Tibial artery (tissue), 4 donors: ENCODE measurements at regions not wholly inside any gene's neighbourhood (a gene's known extent, or its start where the extent isn't known, plus 50 kb on each side); places are given as distances from the start of the nearest gene placed in this dataset.

Source experiments
- DNase-seq, 2 donors: peaks; one replicate each; pipeline ENCODE4 v3.0.0-alpha.2; 2019
- H3K27ac ChIP-seq, 2 donors: fragments of 200-600 bp; sonication (generic) in 1 of 2; 1 replicate in 1 of 2; 2 replicates in 1 of 2; pipeline ENCODE4 v1.5.1; 2018 to 2019; ENCODE audit warnings: mild to moderate bottlenecking in 1 of 2
- H3K27me3 ChIP-seq, 2 donors: fragments of 200-600 bp; sonication (generic) in 1 of 2; one replicate each; pipeline versions ENCODE4 v1.5.1 to v1.6.0; 2016 to 2019
- H3K36me3 ChIP-seq, 3 donors: fragments of 200-600 bp; sonication (generic) in 2 of 3; one replicate each; pipeline ENCODE4 v1.5.1; 2016 to 2019; ENCODE audit warnings: mild to moderate bottlenecking in 2 of 3
- H3K4me1 ChIP-seq, 4 donors: fragments of 200-600 bp; sonication (generic) in 2 of 4; 1 replicate in 3 of 4; 2 replicates in 1 of 4; pipeline ENCODE4 v1.5.1; 2016 to 2019
- H3K4me3 ChIP-seq, 2 donors: fragments of 200-600 bp; sonication (generic) in 1 of 2; 1 replicate in 1 of 2; 2 replicates in 1 of 2; pipeline ENCODE4 v1.5.1; 2018 to 2019; ENCODE audit warnings: mild to moderate bottlenecking in 2 of 2
- H3K9me3 ChIP-seq, 3 donors: fragments of 200-600 bp; sonication (generic) in 1 of 3; one replicate each; pipeline ENCODE4 v1.5.1; 2016 to 2019
- CTCF ChIP-seq, 2 experiments: fragments of 200-600 bp in 1 of 2; fragments of 450-650 bp in 1 of 2; IDR thresholded peaks; one replicate each; pipeline ENCODE4 v1.5.1; 2017 to 2019; ENCODE audit warnings: antibody characterized with exemption in 2 of 2, mild to moderate bottlenecking in 1 of 2, moderate library complexity in 1 of 2
- intact Hi-C: fragments of 100-400 bp; cut with DNase I; formaldehyde crosslinking; loops from one replicate; pipeline ENCODE4 v1.15.0; 2023; ENCODE audit warnings: low total_unique reads

GRCh38 chr10:36349445-36350078 lies 707.5 kb upstream of the FZD8 start:
- no peak for TF ChIP-seq CTCF (IDR thresholded peaks at IDR 0.05)
- Histone ChIP-seq H3K9me3 (no peaks in the 10 kb centered on the region), H3K4me3 (no peak overlapping the region), H3K27me3 (no peaks in the 10 kb centered on the region), H3K36me3 (no peaks in the 10 kb centered on the region), H3K4me1 (peaks cover 0 to 29% (median 17%) of the 10 kb centered on the region in 4 donors), H3K27ac (peak overlapping the region in 1 of 2 donors; percentile 48)
- no peak for DNase-seq
- intact Hi-C loops: no loop called here

- intact Hi-C loops: no loop called here
- Histone ChIP-seq H3K27me3 (no peaks in the 10 kb centered on the region), H3K36me3 (no peaks in the 10 kb centered on the region), H3K4me1 (peaks cover 0 to 39% (median 18%) of the 10 kb centered on the region in 4 donors), H3K27ac (no peak overlapping the region), H3K9me3 (no peaks in the 10 kb centered on the region), H3K4me3 (no peak overlapping the region)
- TF ChIP-seq CTCF (IDR thresholded peaks at IDR 0.05): no peak
- no peak for DNase-seq
Measured at GRCh38 chr10:36345807-36346206, 703.7 kb upstream of the FZD8 start.

- intact Hi-C loops: no loop called here
- H3K4me3 ChIP-seq: no peak overlapping the region
- H3K4me1 ChIP-seq: peaks cover 0 to 39% (median 18%) of the 10 kb centered on the region in 4 donors
- no peaks in the 10 kb centered on the region for H3K27me3 ChIP-seq
- peak overlapping the region; percentile 10 to 32 for H3K27ac ChIP-seq
- H3K36me3 ChIP-seq: no peaks in the 10 kb centered on the region
- TF ChIP-seq CTCF (IDR thresholded peaks at IDR 0.05): no peak
- H3K9me3 ChIP-seq: no peaks in the 10 kb centered on the region
- no peak for DNase-seq
Measured at GRCh38 chr10:36345175-36345533, 703.1 kb upstream of the FZD8 start.

- no peak for DNase-seq
- Histone ChIP-seq H3K4me1 (peaks cover 0 to 33% (median 16%) of the 10 kb centered on the region in 4 donors), H3K27me3 (no peaks in the 10 kb centered on the region), H3K27ac (peak overlapping the region; percentile 10 to 32), H3K36me3 (no peaks in the 10 kb centered on the region), H3K4me3 (no peak overlapping the region), H3K9me3 (no peaks in the 10 kb centered on the region)
- intact Hi-C loops: no loop called here
- TF ChIP-seq CTCF (IDR thresholded peaks at IDR 0.05): no peak
Measured at GRCh38 chr10:36344240-36345174, 702.4 kb upstream of the FZD8 start.

GRCh38 chr10:36342781-36343180 lies 700.7 kb upstream of the FZD8 start:
- Histone ChIP-seq H3K36me3 (no peaks in the 10 kb centered on the region), H3K27me3 (no peaks in the 10 kb centered on the region), H3K4me3 (no peak overlapping the region), H3K4me1 (peaks cover 0 to 26% (median 15%) of the 10 kb centered on the region in 4 donors), H3K9me3 (no peaks in the 10 kb centered on the region), H3K27ac (no peak overlapping the region)
- intact Hi-C loops: no loop called here
- TF ChIP-seq CTCF (IDR thresholded peaks at IDR 0.05): no peak
- DNase-seq: no peak
